Thyroid gland (tissue), 4 donors: ENCODE measurements at regions not wholly inside any gene's neighbourhood (a gene's known extent, or its start where the extent isn't known, plus 50 kb on each side); places are given as distances from the start of the nearest gene placed in this dataset.

Experiments
- DNase-seq, 2 donors: peaks; one replicate each; pipeline ENCODE4 v3.0.0-alpha.2; 2019
- H3K27ac ChIP-seq, 3 donors: fragments of 200-600 bp; sonication (generic); 1 replicate in 2 of 3; 2 replicates in 1 of 3; pipeline ENCODE4 v1.5.1; 2016 to 2019; ENCODE audit warnings: mild to moderate bottlenecking in 1 of 3, moderate library complexity in 1 of 3
- H3K27me3 ChIP-seq: fragments of 200-600 bp; sonication (generic); one replicate; pipeline ENCODE4 v1.5.1; 2019
- H3K36me3 ChIP-seq, 2 donors: fragments of 200-600 bp; sonication (generic); one replicate each; pipeline ENCODE4 v1.5.1; 2016 to 2019
- H3K4me1 ChIP-seq, 2 donors: fragments of 200-600 bp; sonication (generic); one replicate each; pipeline ENCODE4 v1.5.1; 2017 to 2019
- H3K4me3 ChIP-seq, 3 donors: fragments of 200-600 bp; sonication (generic); replicated peaks in 1 of 3; 1 replicate in 2 of 3; 2 replicates in 1 of 3; pipeline ENCODE4 v1.5.1; 2016; ENCODE audit warnings: mild to moderate bottlenecking in 1 of 3
- H3K9me3 ChIP-seq: fragments of 200-600 bp; sonication (generic); one replicate; pipeline ENCODE4 v1.5.1; 2017
- CTCF ChIP-seq, 6 experiments: fragments of 200-600 bp in 3 of 6; fragments of 450-650 bp in 3 of 6; sonication (generic) in 3 of 6; IDR thresholded peaks; one replicate each; pipeline ENCODE4 v1.5.1; 2016 to 2019; ENCODE audit warnings: antibody characterized with exemption in 6 of 6, mild to moderate bottlenecking in 2 of 6, inconsistent platforms in 1 of 6, moderate library complexity in 1 of 6
- POLR2A ChIP-seq, 2 donors: fragments of 450-650 bp; IDR thresholded peaks; one replicate each; pipeline ENCODE4 v1.6.1; 2017; ENCODE audit warnings: antibody characterized with exemption in 2 of 2, mild to moderate bottlenecking in 2 of 2, moderate library complexity in 1 of 2
- WGBS, 2 donors: methylation state at CpG; one replicate each; pipeline ENCODE4 v1.1.5; 2017; 5-methylcytosine and 5-hydroxymethylcytosine counted together
- intact Hi-C: fragments of 100-400 bp; cut with DNase I; formaldehyde crosslinking; loops from one replicate; pipeline ENCODE4 v1.15.1; 2023

- intact Hi-C loops: no loop called here
- no peaks in the 10 kb centered on the region for H3K4me1 ChIP-seq
- 60 to 69% methylated on average over 8 of the region's 8 CpGs for WGBS, 2 donors
- no peaks in the 10 kb centered on the region for H3K27me3 ChIP-seq
- H3K9me3 ChIP-seq: no peaks in the 10 kb centered on the region
- TF ChIP-seq POLR2A (IDR thresholded peaks at IDR 0.05) (no peak), CTCF (IDR thresholded peaks at IDR 0.05) (no peak)
- H3K4me3 ChIP-seq: no peak overlapping the region
- no peaks in the 10 kb centered on the region for H3K36me3 ChIP-seq
- no peak overlapping the region for H3K27ac ChIP-seq
- DNase-seq: no peak
Measured at GRCh38 chr2:238655974-238656722, 191.7 kb upstream of the TWIST2 start.

- Histone ChIP-seq H3K9me3 (no peaks in the 10 kb centered on the region), H3K27me3 (no peaks in the 10 kb centered on the region), H3K27ac (no peak overlapping the region), H3K4me1 (no peaks in the 10 kb centered on the region), H3K4me3 (no peak overlapping the region), H3K36me3 (no peaks in the 10 kb centered on the region)
- intact Hi-C loops: no loop called here
- 65 to 66% methylated on average over 12 of the region's 12 CpGs for WGBS, 2 donors
- DNase-seq: no peak
- TF ChIP-seq CTCF (IDR thresholded peaks at IDR 0.05) (no peak), POLR2A (IDR thresholded peaks at IDR 0.05) (no peak)
Measured at GRCh38 chr2:238657132-238658053, 190.5 kb upstream of the TWIST2 start.

- Histone ChIP-seq H3K4me1 (no peaks in the 10 kb centered on the region), H3K27ac (no peak overlapping the region), H3K36me3 (no peaks in the 10 kb centered on the region), H3K27me3 (no peaks in the 10 kb centered on the region), H3K9me3 (no peaks in the 10 kb centered on the region), H3K4me3 (no peak overlapping the region)
- WGBS, 2 donors: 82 to 98% methylated on average over 7 of the region's 7 CpGs
- TF ChIP-seq POLR2A (IDR thresholded peaks at IDR 0.05) (no peak), CTCF (IDR thresholded peaks at IDR 0.05) (no peak)
- DNase-seq: no peak
- intact Hi-C loops: no loop called here
Measured at GRCh38 chr2:238658054-238658407, 189.9 kb upstream of the TWIST2 start.

- H3K27ac ChIP-seq: no peak overlapping the region
- intact Hi-C loops: no loop called here
- H3K27me3 ChIP-seq: no peaks in the 10 kb centered on the region
- TF ChIP-seq CTCF (IDR thresholded peaks at IDR 0.05) (no peak), POLR2A (IDR thresholded peaks at IDR 0.05) (no peak)
- 68 to 85% methylated on average over 3 of the region's 3 CpGs for WGBS, 2 donors
- H3K4me3 ChIP-seq: no peak overlapping the region
- no peaks in the 10 kb centered on the region for H3K36me3 ChIP-seq
- H3K4me1 ChIP-seq: no peaks in the 10 kb centered on the region
- no peak for DNase-seq
- H3K9me3 ChIP-seq: no peaks in the 10 kb centered on the region
Measured at GRCh38 chr2:238658820-238659219, 189.1 kb upstream of the TWIST2 start.

- TF ChIP-seq POLR2A (IDR thresholded peaks at IDR 0.05): no peak
- TF ChIP-seq CTCF (IDR thresholded peaks at IDR 0.05): no peak
- intact Hi-C loops: no loop called here
- no peaks in the 10 kb centered on the region for H3K36me3 ChIP-seq
- no peaks in the 10 kb centered on the region for H3K27me3 ChIP-seq
- no peaks in the 10 kb centered on the region for H3K4me1 ChIP-seq
- no peaks in the 10 kb centered on the region for H3K9me3 ChIP-seq
- H3K27ac ChIP-seq: no peak overlapping the region
- DNase-seq: no peak
- 81 to 85% methylated on average over 6 of the region's 6 CpGs for WGBS, 2 donors
- no peak overlapping the region for H3K4me3 ChIP-seq
Measured at GRCh38 chr2:238659231-238659630, 188.7 kb upstream of the TWIST2 start.
